ENCODE measurements at regions not wholly inside any gene's neighbourhood (a gene's known extent, or its start where the extent isn't known, plus 50 kb on each side); places are given as distances from the start of the nearest gene placed in this dataset.

DNA sequence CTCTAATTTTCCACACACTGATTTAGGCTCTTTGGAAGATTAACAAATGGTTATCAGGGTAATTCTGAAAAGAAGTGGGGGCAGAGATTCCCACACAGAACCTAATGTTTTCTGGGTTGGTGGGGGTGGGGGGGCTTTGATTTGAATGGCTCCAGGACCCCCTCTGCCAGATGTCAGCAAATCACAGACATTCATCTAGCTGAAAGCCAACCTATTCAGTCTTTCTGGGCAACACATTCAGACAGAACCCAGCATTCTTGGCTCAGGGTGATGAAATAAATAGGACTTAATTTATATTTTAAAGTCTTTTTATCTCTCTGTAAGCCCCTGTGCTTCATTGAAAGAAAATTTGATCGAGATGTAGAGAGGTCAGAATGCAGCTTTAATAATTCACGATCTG is 533.2 kb downstream of the XYLT1 start (continued):
- TF ChIP-seq SIN3A (conservative IDR thresholded peaks at IDR 0.05 in 1 of 2, IDR thresholded peaks at IDR 0.05 in 1 of 2; ENCODE audit: low read depth in 1 of 2, low read length in 2 of 2) = no peak

All from H1 (cell line).